ENCODE measurements at regions not wholly inside any gene's neighbourhood (a gene's known extent, or its start where the extent isn't known, plus 50 kb on each side); places are given as distances from the start of the nearest gene placed in this dataset.

DNA sequence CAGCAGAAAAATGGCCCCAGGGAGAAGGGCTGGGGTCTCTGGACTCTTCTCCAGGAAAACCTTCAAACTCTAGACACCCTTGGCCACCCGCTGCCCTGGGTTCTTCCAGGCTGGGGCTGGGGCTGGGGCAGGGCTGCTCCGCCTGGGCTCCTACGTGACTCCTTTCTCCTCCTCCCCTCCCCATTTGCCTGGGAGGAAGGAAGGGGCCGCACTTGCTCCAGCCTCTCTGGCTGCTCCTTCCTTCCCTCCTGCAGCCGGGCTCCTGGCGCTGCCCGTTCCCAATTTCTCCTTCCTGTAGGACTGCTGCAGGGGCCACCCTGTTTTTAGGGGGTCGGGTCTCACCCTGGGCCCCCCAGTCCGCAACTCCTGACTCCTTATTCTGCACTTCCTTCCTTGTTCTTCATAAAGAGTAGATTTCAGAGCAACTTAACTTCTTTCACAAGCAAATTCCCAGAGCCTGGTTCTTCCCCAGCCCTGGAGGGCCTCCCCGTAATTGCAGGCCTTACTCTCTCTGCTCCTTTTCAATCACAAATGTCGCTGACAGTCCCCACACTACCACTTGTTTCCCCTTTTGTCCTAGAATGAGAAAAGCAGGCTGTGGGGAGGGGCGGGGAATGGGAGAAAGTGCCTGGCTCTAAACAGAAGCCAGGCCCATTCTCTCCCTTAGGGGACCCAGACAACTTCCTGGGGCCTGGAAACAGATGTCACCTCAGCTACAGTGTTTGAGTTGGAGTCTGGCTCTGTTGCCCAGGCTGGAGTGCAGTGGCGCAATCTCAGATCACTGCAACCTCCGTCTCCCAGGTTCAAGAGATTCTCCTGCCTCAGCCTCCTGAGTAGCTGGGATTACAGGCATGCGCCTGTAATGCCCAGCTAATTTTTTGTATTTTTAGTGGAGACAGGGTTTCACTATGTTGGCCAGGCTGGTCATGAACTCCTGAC, 137.8 kb downstream of the ENGASE start:
- DNase-seq (ENCODE audit: extremely low spot score) = no peak
- CTCF ChIA-PET = no interaction called here
- TF ChIP-seq SP1 (IDR thresholded peaks at IDR 0.05) (no peak), LEF1 (IDR thresholded peaks at IDR 0.05; ENCODE audit: borderline replicate concordance) (no peak), L3MBTL2 (conservative IDR thresholded peaks at IDR 0.05) (no peak), SUZ12 (IDR thresholded peaks at IDR 0.05) (no peak), ZNF384 (IDR thresholded peaks at IDR 0.05) (no peak), PKNOX1 (IDR thresholded peaks at IDR 0.05) (no peak), HDGF (IDR thresholded peaks at IDR 0.05; ENCODE audit: borderline replicate concordance) (no peak), NFRKB (IDR thresholded peaks at IDR 0.05) (no peak), FOXA1 (IDR thresholded peaks at IDR 0.05) (no peak), FOXM1 (IDR thresholded peaks at IDR 0.05; ENCODE audit: borderline replicate concordance) (no peak), ARNT (IDR thresholded peaks at IDR 0.05) (no peak), FOXK2 (IDR thresholded peaks at IDR 0.05) (no peak)
- POLR2A ChIA-PET = no interaction called here

DNA sequence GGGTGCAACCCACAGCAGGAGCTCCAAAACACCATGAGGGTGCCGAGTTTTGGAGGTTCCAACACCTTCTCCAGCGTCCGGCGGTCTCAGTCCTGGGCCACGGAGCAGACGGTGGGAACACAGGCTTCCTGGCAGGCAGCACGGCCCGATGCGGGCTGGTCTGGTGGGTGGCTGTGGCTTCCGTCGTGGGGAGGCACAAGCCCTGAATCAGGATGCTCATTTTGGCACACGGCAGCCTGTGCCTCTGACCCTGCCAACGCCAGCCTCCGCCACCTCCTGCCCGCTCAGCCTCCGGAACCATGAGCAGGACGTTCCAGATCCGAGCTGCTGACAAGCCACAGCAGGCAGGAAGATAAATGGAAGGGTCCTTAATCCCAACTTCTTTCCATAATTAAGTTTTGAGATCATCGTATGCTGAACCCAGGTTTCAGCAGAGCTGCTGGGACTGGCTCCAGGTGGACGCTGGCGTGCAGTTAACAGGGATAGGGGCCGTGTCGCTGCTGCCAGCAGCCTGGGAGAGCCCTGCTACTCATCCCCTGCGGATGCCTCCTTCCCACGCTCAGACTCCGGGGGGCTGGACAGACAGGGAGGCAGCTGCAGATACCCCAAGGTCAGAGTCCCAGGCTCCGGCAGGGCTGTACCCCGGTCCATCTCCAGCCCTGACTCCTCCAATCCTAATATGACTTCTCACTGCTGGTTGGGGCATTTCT, 136.6 kb downstream of the ENGASE start:
- no peak for TF ChIP-seq PKNOX1 (IDR thresholded peaks at IDR 0.05)
- no peak for TF ChIP-seq SP1 (IDR thresholded peaks at IDR 0.05)
- no peak for TF ChIP-seq BHLHE40 (IDR thresholded peaks at IDR 0.05; ENCODE audit: borderline replicate concordance)
- TF ChIP-seq NFRKB (IDR thresholded peaks at IDR 0.05) = no peak
- TF ChIP-seq ELF4 (IDR thresholded peaks at IDR 0.05) = no peak
- no peak for TF ChIP-seq SUZ12 (IDR thresholded peaks at IDR 0.05)
- TF ChIP-seq TARDBP (IDR thresholded peaks at IDR 0.05) = no peak
- no peak for TF ChIP-seq FOXA1 (IDR thresholded peaks at IDR 0.05)
- no peak for TF ChIP-seq FOXM1 (IDR thresholded peaks at IDR 0.05; ENCODE audit: borderline replicate concordance)
- no peak for TF ChIP-seq FOXK2 (IDR thresholded peaks at IDR 0.05)
- TF ChIP-seq ZNF384 (IDR thresholded peaks at IDR 0.05) = no peak
- no peak for TF ChIP-seq ARNT (IDR thresholded peaks at IDR 0.05)
- TF ChIP-seq LEF1 (IDR thresholded peaks at IDR 0.05; ENCODE audit: borderline replicate concordance) = no peak
- TF ChIP-seq HDGF (IDR thresholded peaks at IDR 0.05; ENCODE audit: borderline replicate concordance) = no peak
- TF ChIP-seq CTBP1 (IDR thresholded peaks at IDR 0.05; ENCODE audit: borderline replicate concordance) = no peak
- no peak for TF ChIP-seq L3MBTL2 (conservative IDR thresholded peaks at IDR 0.05)
- CTCF ChIA-PET = no interaction called here
- no peak for DNase-seq (ENCODE audit: extremely low spot score)
- POLR2A ChIA-PET = no interaction called here

- POLR2A ChIA-PET = no interaction called here
- TF ChIP-seq PKNOX1 (IDR thresholded peaks at IDR 0.05) = no peak
- TF ChIP-seq ZNF384 (IDR thresholded peaks at IDR 0.05) = no peak
- CTCF ChIA-PET = no interaction called here
- no peak for DNase-seq (ENCODE audit: extremely low spot score)
Observed at GRCh38 chr17:79210638-79211037, 136.0 kb downstream of the ENGASE start.

GRCh38 chr17:79207960-79208359, 133.3 kb downstream of the ENGASE start:
- CTCF ChIA-PET = interaction anchor here (1.5 kb wide), 1 partner anchor 184 kb away, joined by 4 read pairs; no protein-coding TSS in a partner anchor
- POLR2A ChIA-PET = no interaction called here
- TF ChIP-seq TARDBP (IDR thresholded peaks at IDR 0.05) = no peak
- no peak for TF ChIP-seq ELF4 (IDR thresholded peaks at IDR 0.05)
- no peak for TF ChIP-seq SP1 (IDR thresholded peaks at IDR 0.05)
- TF ChIP-seq HDGF (IDR thresholded peaks at IDR 0.05; ENCODE audit: borderline replicate concordance) = no peak
- DNase-seq (ENCODE audit: extremely low spot score) = no peak

GRCh38 chr17:79205688-79206205, 131.1 kb downstream of the ENGASE start:
- TF ChIP-seq PKNOX1 (IDR thresholded peaks at IDR 0.05) (no peak), L3MBTL2 (conservative IDR thresholded peaks at IDR 0.05) (no peak), FOXA1 (IDR thresholded peaks at IDR 0.05) (no peak), FOXK2 (IDR thresholded peaks at IDR 0.05) (no peak), LEF1 (IDR thresholded peaks at IDR 0.05; ENCODE audit: borderline replicate concordance) (no peak), ZNF384 (IDR thresholded peaks at IDR 0.05) (no peak), SUZ12 (IDR thresholded peaks at IDR 0.05) (no peak), NFRKB (IDR thresholded peaks at IDR 0.05) (no peak), BHLHE40 (IDR thresholded peaks at IDR 0.05; ENCODE audit: borderline replicate concordance) (no peak), TARDBP (IDR thresholded peaks at IDR 0.05) (no peak), FOXM1 (IDR thresholded peaks at IDR 0.05; ENCODE audit: borderline replicate concordance) (no peak), HDGF (IDR thresholded peaks at IDR 0.05; ENCODE audit: borderline replicate concordance) (no peak), ARNT (IDR thresholded peaks at IDR 0.05) (no peak), ELF4 (IDR thresholded peaks at IDR 0.05) (no peak), CTBP1 (IDR thresholded peaks at IDR 0.05; ENCODE audit: borderline replicate concordance) (no peak)
- POLR2A ChIA-PET = no interaction called here
- CTCF ChIA-PET = no interaction called here
- no peak for DNase-seq (ENCODE audit: extremely low spot score)
